ENCODE measurements at regions not wholly inside any gene's neighbourhood (a gene's known extent, or its start where the extent isn't known, plus 50 kb on each side); places are given as distances from the start of the nearest gene placed in this dataset.

DNA sequence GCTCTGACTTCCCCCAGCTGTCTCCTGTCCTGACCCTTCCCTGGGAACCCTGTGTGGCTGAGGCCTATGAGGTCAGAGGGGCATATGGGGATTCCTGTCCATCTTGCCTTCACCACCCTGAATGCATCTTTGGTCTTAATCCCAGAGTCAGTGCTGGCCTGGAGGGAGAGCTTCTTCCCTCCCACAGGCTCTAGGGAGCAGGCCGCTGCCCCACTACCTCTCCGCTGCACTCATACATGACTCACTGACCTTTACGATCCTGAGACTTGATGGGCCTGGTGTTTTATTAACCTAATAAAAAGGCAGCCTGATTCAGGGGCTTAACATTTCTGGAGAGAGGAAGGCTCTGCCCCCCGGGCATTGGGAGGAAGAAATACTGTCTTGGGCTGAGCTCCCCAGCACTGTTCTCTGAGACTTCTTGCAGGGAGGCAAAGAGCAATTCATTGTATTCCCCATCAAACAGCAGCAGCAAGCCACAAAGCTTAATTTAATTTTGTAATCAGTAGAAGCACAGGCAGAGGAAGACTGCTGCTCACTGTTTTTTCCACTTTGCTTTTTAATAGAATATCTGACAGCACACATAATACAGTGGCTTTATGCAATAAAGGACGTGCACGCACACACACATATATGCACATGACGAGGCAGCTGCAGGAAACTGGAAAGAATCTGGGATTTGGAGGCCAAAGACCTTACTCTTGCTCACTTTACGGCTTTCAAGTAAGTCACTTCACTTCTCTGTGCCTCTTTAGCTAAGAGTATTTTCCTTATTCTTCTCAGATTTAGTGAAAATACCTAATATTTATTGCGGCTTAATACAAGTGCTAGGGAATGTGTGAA lies 89.2 kb upstream of the GRIK3 start:
- DNase-seq: no peak
- Histone ChIP-seq H3K27me3 (no peaks in the 10 kb centered on the region), H3K4me3 (no peak overlapping the region), H3K36me3 (no peaks in the 10 kb centered on the region), H3K9me3 (no peaks in the 10 kb centered on the region)

DNA sequence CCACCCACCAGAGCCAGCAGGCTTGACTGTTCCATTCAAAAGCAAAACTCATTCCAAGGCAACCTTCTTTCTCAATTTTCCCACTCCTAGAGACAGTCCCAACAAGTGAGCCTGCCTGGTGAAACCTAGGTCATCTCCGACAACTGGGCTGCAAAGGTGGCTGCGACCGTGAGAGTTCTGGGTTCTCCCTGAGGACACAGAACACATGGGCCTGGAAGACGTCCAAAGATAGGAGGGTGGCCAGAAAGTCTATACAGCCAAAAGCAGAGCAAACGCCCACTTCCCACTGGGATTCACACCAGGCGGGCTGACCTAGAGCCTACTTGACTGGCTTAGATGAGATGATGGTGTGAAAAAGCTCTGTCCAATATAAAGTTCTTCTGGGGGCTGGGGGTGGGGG lies 90.2 kb upstream of the GRIK3 start:
- H3K9me3 ChIP-seq: no peaks in the 10 kb centered on the region
- H3K4me3 ChIP-seq: no peak overlapping the region
- H3K36me3 ChIP-seq: no peaks in the 10 kb centered on the region
- no peaks in the 10 kb centered on the region for H3K27me3 ChIP-seq
- no peak for DNase-seq

DNA sequence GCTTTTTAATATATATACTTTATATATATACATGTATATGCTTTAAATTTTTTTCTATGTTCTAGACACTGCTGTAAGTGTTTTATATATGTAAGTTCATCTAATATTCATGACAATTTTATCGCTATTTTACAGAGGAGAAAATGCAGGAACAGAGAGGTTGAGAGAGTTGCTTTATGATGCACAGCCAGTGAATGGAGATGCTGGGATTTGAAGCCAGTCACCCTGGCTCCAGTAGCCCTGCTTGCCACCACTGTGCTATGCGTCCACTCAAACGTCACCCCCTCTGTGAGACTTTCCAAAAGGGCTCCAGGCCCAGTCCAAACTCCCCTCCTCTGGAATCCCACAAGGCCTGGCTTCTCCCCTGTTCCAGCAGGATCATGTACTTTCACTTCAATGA lies 91.0 kb upstream of the GRIK3 start:
- Histone ChIP-seq H3K9me3 (no peaks in the 10 kb centered on the region), H3K27me3 (no peaks in the 10 kb centered on the region), H3K36me3 (no peaks in the 10 kb centered on the region), H3K4me3 (no peak overlapping the region)
- no peak for DNase-seq

DNA sequence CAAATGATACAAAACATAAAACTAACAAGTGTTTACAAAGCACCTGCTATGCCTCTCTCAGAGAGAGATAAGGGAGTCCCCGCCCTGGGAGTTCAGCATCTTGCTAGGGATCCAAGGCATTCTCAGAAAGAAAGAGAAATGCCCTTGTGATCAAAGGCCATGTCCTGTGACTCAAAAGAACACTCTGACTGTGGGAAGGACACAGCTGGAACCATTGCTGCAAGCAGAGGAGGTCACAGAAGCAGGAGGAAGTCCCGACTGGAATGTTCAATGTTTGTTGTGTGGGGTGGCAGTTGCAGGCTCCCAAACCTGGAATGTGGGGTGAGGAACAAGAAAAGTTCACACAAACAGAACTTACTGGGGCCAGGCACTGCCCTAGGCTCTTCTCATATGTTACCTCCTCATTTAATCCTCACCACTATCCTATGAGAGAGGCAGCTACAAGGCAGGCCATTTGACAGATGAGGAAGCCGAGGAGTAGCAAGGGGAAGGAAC lies 93.0 kb upstream of the GRIK3 start:
- Histone ChIP-seq H3K27me3 (no peaks in the 10 kb centered on the region), H3K36me3 (no peaks in the 10 kb centered on the region), H3K4me3 (no peak overlapping the region), H3K9me3 (no peaks in the 10 kb centered on the region)
- DNase-seq: no peak

DNA sequence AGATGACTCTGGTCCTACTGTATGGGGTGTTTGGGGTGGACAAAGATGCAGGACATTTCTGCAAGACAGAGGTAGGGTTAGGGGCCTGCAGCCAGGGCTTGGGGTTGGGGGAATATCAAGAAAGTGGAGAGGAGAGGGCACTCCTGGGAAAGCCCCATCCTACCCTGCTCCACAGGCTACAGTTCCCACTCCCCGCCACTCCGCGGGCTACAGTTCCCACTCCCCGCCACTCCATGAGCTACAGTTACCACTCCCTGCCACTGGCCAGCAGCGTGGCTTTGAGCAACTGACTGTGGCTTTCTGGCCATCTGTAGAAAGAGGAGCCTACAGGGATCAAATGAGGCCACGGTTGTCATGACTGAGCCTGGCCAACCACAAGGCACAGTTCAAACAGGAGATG lies 93.8 kb upstream of the GRIK3 start:
- H3K27me3 ChIP-seq: no peaks in the 10 kb centered on the region
- no peak for DNase-seq
- H3K36me3 ChIP-seq: no peaks in the 10 kb centered on the region
- no peaks in the 10 kb centered on the region for H3K9me3 ChIP-seq
- no peak overlapping the region for H3K4me3 ChIP-seq

DNA sequence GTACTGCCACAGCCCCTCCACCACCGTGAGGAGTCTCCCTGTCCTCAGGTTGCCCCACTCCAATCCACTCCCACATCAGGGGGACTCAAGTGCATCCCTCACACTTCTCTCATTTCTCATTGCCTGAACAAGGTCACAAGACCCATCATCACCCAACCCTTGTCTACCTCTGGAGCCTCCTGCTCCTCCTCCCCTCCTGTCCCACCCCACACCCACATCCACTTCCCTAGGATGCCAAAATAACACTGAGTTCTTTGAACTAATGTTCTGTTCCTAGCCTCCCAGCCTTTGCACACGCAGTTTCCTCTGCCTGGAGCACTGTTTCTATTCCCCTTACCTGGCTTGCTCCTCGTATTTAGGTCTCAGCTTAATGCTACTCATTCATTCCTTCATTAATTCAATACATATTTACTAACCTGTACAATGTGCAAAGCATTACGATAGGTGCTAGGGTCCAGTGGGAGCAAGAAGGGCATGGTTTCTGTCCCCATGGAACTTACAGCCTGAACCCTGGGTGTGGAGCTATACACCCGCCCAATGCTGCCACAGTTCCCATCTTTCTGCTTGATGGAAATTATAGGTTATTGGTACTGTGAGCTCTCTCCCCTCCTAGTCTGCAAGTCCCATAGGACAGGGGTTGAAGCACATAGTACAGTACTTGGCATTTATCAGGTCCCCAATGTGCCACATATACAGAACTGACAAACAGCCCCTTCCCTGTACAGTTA lies 96.1 kb upstream of the GRIK3 start:
- DNase-seq: no peak

DNA sequence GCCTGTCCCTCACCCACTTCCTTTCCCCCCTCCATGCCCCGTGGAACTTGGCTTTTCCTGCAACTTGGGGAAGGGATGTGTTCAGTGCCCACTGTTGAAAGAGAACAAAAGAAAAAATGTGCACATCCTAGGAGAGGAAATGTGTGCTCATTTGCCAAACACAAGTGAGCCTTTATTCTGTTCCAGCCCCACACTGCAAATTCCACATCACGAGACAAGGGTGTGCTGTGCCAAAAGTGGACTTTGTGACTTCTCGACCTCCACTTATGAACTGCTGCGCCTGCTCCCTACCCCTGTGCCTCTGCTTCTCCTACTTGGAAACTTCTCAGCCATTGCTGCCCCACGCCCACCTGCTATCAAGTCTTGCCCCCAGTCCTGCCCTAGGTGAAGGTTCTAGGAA lies 97.0 kb upstream of the GRIK3 start:
- Histone ChIP-seq H3K27me3 (no peaks in the 10 kb centered on the region), H3K9me3 (no peaks in the 10 kb centered on the region), H3K36me3 (no peaks in the 10 kb centered on the region), H3K4me3 (no peak overlapping the region)
- DNase-seq: no peak

More for the DNA sequence above, 96.1 kb upstream of the GRIK3 start:
- Histone ChIP-seq H3K9me3 (no peaks in the 10 kb centered on the region), H3K4me3 (no peak overlapping the region), H3K27me3 (no peaks in the 10 kb centered on the region), H3K36me3 (no peaks in the 10 kb centered on the region)

GRCh38 chr1:37133276-37134145 lies 99.2 kb upstream of the GRIK3 start:
- H3K36me3 ChIP-seq: no peaks in the 10 kb centered on the region
- no peak for DNase-seq
- H3K9me3 ChIP-seq: no peaks in the 10 kb centered on the region
- no peaks in the 10 kb centered on the region for H3K27me3 ChIP-seq
- H3K4me3 ChIP-seq: no peak overlapping the region

DNA sequence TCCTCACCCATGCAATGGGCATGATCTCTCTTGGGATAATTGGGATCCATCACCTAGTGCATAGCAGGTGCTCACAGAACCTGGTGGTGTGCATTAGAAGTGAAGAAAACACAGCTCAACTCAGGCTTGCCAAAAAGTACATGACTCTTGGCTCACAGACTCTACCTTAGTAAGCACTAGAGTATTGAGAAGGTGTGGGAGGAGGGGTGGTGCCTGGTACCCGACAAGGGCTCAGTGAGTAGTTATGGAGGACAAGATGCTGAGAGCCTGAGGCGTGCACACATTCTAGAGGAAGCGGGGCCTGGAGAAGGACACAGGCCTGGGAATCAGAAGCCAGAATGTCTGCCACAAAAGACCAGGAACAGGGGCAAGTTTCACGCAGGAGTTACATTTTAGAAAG lies 100.3 kb upstream of the GRIK3 start:
- no peaks in the 10 kb centered on the region for H3K36me3 ChIP-seq
- H3K9me3 ChIP-seq: no peaks in the 10 kb centered on the region
- no peak for DNase-seq
- no peaks in the 10 kb centered on the region for H3K27me3 ChIP-seq
- no peak overlapping the region for H3K4me3 ChIP-seq

GRCh38 chr1:37135032-37135431 lies 100.7 kb upstream of the GRIK3 start:
- H3K9me3 ChIP-seq: no peaks in the 10 kb centered on the region
- DNase-seq: no peak
- no peak overlapping the region for H3K4me3 ChIP-seq
- H3K36me3 ChIP-seq: no peaks in the 10 kb centered on the region
- no peaks in the 10 kb centered on the region for H3K27me3 ChIP-seq

- no peak for DNase-seq
- Histone ChIP-seq H3K4me3 (no peak overlapping the region), H3K36me3 (no peaks in the 10 kb centered on the region), H3K27me3 (no peaks in the 10 kb centered on the region), H3K9me3 (no peaks in the 10 kb centered on the region)
These were observed 102.7 kb upstream of the GRIK3 start for GRCh38 chr1:37137014-37137413.

DNA sequence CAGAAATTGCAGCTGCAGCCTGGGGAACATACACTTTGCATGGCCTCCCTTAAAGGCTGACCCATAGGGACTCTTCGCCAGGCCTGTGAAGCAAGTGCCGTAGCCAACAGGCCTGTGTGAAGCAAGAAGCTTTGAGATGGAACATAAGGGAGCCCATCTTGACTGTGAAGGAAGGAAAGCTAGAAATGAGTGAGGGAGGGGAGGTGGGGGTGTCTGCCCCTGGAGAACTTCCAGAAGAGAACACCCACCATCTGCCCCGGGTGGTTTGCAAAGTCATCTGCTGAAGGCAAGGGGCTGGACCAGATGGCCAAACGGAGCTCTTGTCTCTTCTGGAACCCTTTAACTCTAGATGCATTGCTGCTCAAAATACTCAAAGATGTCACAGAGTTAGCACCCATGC lies 103.3 kb upstream of the GRIK3 start:
- Histone ChIP-seq H3K36me3 (no peaks in the 10 kb centered on the region), H3K4me3 (no peak overlapping the region), H3K9me3 (no peaks in the 10 kb centered on the region), H3K27me3 (no peaks in the 10 kb centered on the region)
- no peak for DNase-seq

DNA sequence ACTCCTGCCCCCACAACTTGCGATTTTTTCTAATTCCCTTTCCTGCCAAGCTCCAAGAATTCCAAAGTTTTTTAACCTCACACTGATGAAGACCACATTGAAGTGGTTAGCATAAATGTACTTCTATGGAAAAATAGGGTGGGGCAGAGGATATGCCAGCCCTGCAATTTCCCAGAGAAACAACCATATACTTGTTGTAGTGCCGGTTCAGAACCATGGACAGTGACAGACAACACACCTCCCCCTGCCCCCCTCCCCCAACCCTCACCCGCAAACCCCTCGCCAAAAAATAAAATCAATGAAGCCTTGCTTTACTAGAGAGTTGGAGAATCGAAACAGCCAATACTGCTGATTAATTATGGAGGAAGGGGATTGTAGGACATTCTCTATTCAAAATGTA lies 109.5 kb upstream of the GRIK3 start:
- Histone ChIP-seq H3K4me3 (no peak overlapping the region), H3K27me3 (no peaks in the 10 kb centered on the region; the same call in 1 of the 2 replicates), H3K36me3 (no peaks in the 10 kb centered on the region), H3K9me3 (no peaks in the 10 kb centered on the region)
- no peak for DNase-seq

DNA sequence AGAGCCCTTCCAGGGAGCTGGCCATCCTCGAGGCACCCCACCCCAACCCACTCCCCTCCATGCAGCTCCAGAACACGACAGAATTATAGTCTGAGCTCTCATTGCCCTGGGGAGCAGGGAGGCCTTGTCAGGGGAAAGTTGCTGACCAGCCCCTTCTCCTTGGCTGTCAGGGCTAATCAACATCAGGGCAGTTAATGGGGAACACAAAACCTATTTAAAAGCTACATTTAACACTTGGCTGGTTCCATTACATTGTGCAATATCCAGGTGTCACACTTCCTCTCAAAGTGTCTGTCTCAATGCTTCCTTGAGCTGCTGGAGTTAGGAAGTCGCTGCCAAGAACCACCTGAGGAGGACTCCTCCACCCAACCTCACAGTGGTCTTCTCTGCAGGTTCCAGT lies 111.8 kb upstream of the GRIK3 start:
- Histone ChIP-seq H3K4me3 (no peak overlapping the region), H3K36me3 (no peaks in the 10 kb centered on the region), H3K27me3 (no peaks in the 10 kb centered on the region; the same call in 1 of the 2 replicates), H3K9me3 (no peaks in the 10 kb centered on the region)
- DNase-seq: no peak

DNA sequence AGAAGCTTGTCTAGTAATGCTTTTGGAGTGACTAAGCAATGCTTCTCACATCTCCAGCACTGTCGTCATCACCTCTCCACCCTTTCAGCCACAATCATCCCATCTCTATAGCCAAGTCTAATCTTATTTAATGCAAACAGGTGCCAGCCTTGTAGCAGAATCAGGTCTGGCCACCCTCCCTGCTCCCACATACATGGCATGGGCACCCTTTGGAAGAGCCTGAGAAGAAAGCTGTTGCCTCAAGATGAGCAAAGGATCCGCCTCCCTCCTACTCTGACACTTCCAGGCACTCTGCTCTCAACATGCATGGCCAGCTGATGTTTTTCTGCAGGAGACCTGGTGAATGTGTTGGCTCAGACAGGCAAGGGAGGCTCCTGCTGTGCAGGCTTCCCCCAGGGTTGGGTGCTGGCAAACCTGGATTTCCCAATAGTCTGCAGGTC lies 113.1 kb upstream of the GRIK3 start:
- H3K36me3 ChIP-seq: no peaks in the 10 kb centered on the region
- no peaks in the 10 kb centered on the region; the same call in 1 of the 2 replicates for H3K27me3 ChIP-seq
- DNase-seq: peak; percentile 56
- H3K9me3 ChIP-seq: no peaks in the 10 kb centered on the region
- no peak overlapping the region for H3K4me3 ChIP-seq

DNA sequence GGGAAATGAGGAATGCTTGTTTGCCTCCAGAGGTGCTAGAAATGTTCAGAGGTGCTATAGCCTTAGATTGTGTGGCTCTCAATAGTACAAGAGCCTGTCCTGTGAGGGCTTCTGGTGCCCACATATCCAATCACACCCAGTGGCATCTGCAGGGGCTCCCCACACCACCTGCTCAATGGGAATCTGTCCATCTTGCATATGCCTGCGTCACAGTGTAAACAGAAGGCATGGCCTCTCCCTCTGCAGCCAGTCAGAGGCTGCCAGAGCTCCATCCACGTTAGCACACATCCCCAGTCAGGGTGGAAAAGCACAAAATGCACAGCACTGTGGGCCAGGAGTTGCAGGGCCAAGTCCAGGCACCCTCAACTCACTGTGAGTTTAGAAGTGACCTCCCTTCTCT lies 113.6 kb upstream of the GRIK3 start:
- Histone ChIP-seq H3K36me3 (no peaks in the 10 kb centered on the region), H3K27me3 (no peaks in the 10 kb centered on the region; the same call in 1 of the 2 replicates), H3K9me3 (no peaks in the 10 kb centered on the region), H3K4me3 (no peak overlapping the region)
- DNase-seq: no peak

DNA sequence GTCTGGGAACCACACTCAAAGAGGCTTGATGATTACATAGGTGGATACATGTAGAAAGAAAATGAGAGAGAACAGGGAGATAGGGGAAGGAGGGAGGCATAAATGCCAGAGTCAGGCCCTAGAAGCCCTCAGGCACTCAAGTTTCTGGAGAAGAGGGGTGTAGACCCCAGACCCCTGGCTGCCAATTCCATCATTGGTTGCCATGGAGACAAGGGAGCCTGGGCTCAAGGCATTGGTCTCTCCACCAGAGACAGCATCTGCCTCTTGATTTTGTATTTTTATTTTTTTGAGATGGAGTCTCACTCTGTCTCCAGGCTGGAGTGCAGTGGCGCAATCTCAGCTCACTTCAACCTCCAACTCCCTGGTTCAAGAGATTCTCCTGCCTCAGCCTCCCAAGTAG lies 114.3 kb upstream of the GRIK3 start:
- Histone ChIP-seq H3K9me3 (no peaks in the 10 kb centered on the region), H3K4me3 (no peak overlapping the region), H3K36me3 (no peaks in the 10 kb centered on the region), H3K27me3 (no peaks in the 10 kb centered on the region; the same call in 1 of the 2 replicates)
- no peak for DNase-seq
